ENCODE measurements at regions not wholly inside any gene's neighbourhood (a gene's known extent, or its start where the extent isn't known, plus 50 kb on each side); places are given as distances from the start of the nearest gene placed in this dataset.

- H3K4me3 ChIP-seq (ENCODE audit: low read length): no peak overlapping the region
- H3K27ac ChIP-seq (ENCODE audit: low read depth, low read length): no peak overlapping the region
- H3K27me3 ChIP-seq (ENCODE audit: insufficient read depth, low read length): no peaks in the 10 kb centered on the region
- WGBS: 94% methylated on average over 7 of the region's 7 CpGs
- H3K9ac ChIP-seq (ENCODE audit: low read depth, low read length): no peak overlapping the region
- H3K9me3 ChIP-seq (ENCODE audit: insufficient read depth, low read depth, low read length): no peaks in the 10 kb centered on the region
- H3K4me1 ChIP-seq (ENCODE audit: insufficient read depth, low read length): peaks cover 42% of the 10 kb centered on the region
- no peaks in the 10 kb centered on the region for H3K36me3 ChIP-seq (ENCODE audit: insufficient read depth, low read length)
Measured at GRCh38 chr1:221165839-221166500, 286.7 kb downstream of the HLX start.

DNA sequence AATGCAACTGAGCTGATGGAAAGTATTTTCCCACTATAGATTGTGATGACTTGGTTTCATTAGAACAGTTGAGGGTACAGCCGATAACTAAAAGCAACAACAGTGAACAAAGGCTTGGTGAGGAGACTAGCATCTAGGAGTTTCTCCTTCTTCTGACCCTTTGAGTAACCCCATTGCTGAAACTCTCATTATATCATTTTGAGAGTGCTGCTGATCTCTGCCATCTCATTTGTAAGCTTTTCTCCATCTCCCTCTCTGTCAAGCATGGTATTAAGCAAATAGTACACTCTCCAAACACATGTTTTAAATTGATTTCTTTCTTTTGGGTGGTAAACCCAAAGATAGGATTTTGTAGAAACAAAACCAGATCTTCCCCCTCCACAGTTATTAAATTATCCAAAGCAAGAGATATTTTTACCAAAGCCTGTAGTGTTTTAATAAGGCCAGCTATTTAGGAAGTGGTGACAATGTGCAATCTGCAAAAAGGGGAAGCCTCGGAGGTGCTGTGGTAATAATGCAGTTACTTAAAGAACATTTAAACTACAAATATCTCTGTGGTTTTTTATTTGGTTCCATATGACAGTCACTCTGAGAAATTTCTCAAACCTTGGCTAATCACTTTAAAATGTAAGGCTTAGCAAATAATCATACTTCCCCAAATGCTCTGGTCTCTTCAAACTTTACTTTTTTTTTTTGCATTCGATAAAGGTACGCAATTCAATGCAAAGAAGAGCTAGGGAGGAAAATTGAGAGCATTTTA, 287.5 kb downstream of the HLX start:
- no peak overlapping the region for H3K9ac ChIP-seq (ENCODE audit: low read depth, low read length)
- H3K27ac ChIP-seq (ENCODE audit: low read depth, low read length): no peak overlapping the region

GRCh38 chr1:221169447-221169889, 290.2 kb downstream of the HLX start:
- no peaks in the 10 kb centered on the region for H3K27me3 ChIP-seq (ENCODE audit: insufficient read depth, low read length)
- WGBS: 4% methylated on average over 2 of the region's 2 CpGs
- peaks cover 5% of the 10 kb centered on the region for H3K9me3 ChIP-seq (ENCODE audit: insufficient read depth, low read depth, low read length)
- peaks cover 20% of the 10 kb centered on the region for H3K4me1 ChIP-seq (ENCODE audit: insufficient read depth, low read length)
- H3K9ac ChIP-seq (ENCODE audit: low read depth, low read length): no peak overlapping the region
- no peaks in the 10 kb centered on the region for H3K36me3 ChIP-seq (ENCODE audit: insufficient read depth, low read length)
- no peak overlapping the region; the same call in 1 of the 2 replicates for H3K4me3 ChIP-seq (ENCODE audit: low read length)
- H3K27ac ChIP-seq (ENCODE audit: low read depth, low read length): peak overlapping the region; percentile 90

More for the DNA sequence above, 287.5 kb downstream of the HLX start:
- 95% methylated on average over 3 of the region's 4 CpGs for WGBS
- Histone ChIP-seq H3K4me1 (ENCODE audit: insufficient read depth, low read length) (peaks cover 37% of the 10 kb centered on the region), H3K27me3 (ENCODE audit: insufficient read depth, low read length) (no peaks in the 10 kb centered on the region), H3K4me3 (ENCODE audit: low read length) (no peak overlapping the region), H3K9me3 (ENCODE audit: insufficient read depth, low read depth, low read length) (peaks cover 5% of the 10 kb centered on the region; the same call in 1 of the 2 replicates), H3K36me3 (ENCODE audit: insufficient read depth, low read length) (no peaks in the 10 kb centered on the region)

- peak overlapping the region; percentile 78; the same call in 1 of the 2 replicates for H3K27ac ChIP-seq (ENCODE audit: low read depth, low read length)
- no peak overlapping the region for H3K9ac ChIP-seq (ENCODE audit: low read depth, low read length)
Measured at GRCh38 chr1:221170171-221170570, 290.9 kb downstream of the HLX start.

GRCh38 chr1:221171768-221172167, 292.5 kb downstream of the HLX start:
- no peak overlapping the region for H3K27ac ChIP-seq (ENCODE audit: low read depth, low read length)
- H3K4me1 ChIP-seq (ENCODE audit: insufficient read depth, low read length): peaks cover 20% of the 10 kb centered on the region
- H3K27me3 ChIP-seq (ENCODE audit: insufficient read depth, low read length): no peaks in the 10 kb centered on the region
- H3K9me3 ChIP-seq (ENCODE audit: insufficient read depth, low read depth, low read length): peaks cover 5% of the 10 kb centered on the region
- H3K36me3 ChIP-seq (ENCODE audit: insufficient read depth, low read length): no peaks in the 10 kb centered on the region
- no peak overlapping the region for H3K9ac ChIP-seq (ENCODE audit: low read depth, low read length)
- 95% methylated on average over 2 of the region's 2 CpGs for WGBS
- H3K4me3 ChIP-seq (ENCODE audit: low read length): no peak overlapping the region

More at GRCh38 chr1:221170171-221170570, 290.9 kb downstream of the HLX start:
- Histone ChIP-seq H3K36me3 (ENCODE audit: insufficient read depth, low read length) (no peaks in the 10 kb centered on the region), H3K9me3 (ENCODE audit: insufficient read depth, low read depth, low read length) (peaks cover 5% of the 10 kb centered on the region), H3K4me1 (ENCODE audit: insufficient read depth, low read length) (peaks cover 20% of the 10 kb centered on the region), H3K27me3 (ENCODE audit: insufficient read depth, low read length) (no peaks in the 10 kb centered on the region), H3K4me3 (ENCODE audit: low read length) (no peak overlapping the region)

DNA sequence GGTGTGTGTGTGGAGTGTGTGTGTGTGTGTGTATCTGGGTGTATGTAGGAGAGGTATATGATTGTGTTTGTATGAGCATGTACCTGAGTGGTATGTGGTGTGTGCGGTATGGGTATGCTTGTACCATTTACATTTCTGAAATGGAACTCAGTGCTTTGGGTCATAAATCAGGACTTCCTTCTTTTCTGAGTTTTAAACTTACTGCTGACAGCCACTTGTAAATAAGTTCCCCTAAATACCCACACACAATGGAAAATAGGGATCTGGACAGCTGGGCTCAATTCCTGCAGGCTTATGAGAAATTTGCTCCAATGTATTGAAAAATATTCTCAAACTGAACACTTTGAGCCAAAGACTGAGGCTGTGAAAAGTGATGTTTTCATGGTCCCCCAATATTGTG, 293.6 kb downstream of the HLX start:
- Histone ChIP-seq H3K36me3 (ENCODE audit: insufficient read depth, low read length) (no peaks in the 10 kb centered on the region), H3K27me3 (ENCODE audit: insufficient read depth, low read length) (no peaks in the 10 kb centered on the region), H3K4me1 (ENCODE audit: insufficient read depth, low read length) (peaks cover 20% of the 10 kb centered on the region), H3K9ac (ENCODE audit: low read depth, low read length) (no peak overlapping the region), H3K9me3 (ENCODE audit: insufficient read depth, low read depth, low read length) (peaks cover 5% of the 10 kb centered on the region), H3K27ac (ENCODE audit: low read depth, low read length) (no peak overlapping the region), H3K4me3 (ENCODE audit: low read length) (no peak overlapping the region)
- WGBS: 100% methylated on average over 1 of the region's 1 CpG

DNA sequence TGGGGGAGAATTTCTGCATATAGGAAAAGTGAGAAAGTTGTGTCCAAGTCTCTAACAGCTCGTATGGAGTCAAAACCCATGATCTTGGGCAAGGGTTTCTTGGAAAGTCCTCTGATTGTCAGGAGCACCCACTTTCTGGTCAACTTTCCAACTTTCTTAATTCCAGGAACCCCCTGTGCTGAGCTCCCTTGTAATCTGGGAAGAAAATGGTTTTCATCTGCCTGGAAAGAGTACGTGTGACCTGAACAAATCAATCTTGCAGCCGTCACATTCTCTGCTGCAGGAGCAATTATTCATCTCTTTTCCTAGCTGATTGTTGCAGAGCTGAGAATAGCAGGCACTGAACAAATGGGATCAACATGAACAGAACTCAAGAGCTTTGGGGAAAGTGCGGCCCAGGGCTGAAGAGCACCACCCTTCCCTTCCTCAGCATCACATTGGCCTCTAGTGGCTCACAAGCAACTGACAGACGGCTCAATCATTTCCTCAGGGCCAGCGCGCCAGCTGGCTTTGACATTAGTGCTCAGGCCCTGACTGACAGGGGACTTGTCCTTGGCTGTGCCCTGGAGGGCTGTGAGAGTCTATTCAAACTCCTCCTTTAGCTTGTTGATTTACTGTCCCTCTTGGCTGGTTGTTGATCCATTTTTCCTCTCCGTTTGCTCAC, 295.2 kb downstream of the HLX start:
- no peaks in the 10 kb centered on the region for H3K27me3 ChIP-seq (ENCODE audit: insufficient read depth, low read length)
- H3K9me3 ChIP-seq (ENCODE audit: insufficient read depth, low read depth, low read length): peaks cover 5% of the 10 kb centered on the region
- H3K4me1 ChIP-seq (ENCODE audit: insufficient read depth, low read length): peaks cover 10% of the 10 kb centered on the region
- H3K9ac ChIP-seq (ENCODE audit: low read depth, low read length): no peak overlapping the region
- no peak overlapping the region for H3K4me3 ChIP-seq (ENCODE audit: low read length)
- no peak overlapping the region for H3K27ac ChIP-seq (ENCODE audit: low read depth, low read length)
- 55% methylated on average over 8 of the region's 8 CpGs for WGBS
- H3K36me3 ChIP-seq (ENCODE audit: insufficient read depth, low read length): no peaks in the 10 kb centered on the region

- H3K36me3 ChIP-seq (ENCODE audit: insufficient read depth, low read length): no peaks in the 10 kb centered on the region
- 89% methylated on average over 2 of the region's 2 CpGs for WGBS
- peaks cover 2% of the 10 kb centered on the region; the same call in 1 of the 2 replicates for H3K4me1 ChIP-seq (ENCODE audit: insufficient read depth, low read length)
Measured at GRCh38 chr1:221175249-221175648, 296.0 kb downstream of the HLX start.

DNA sequence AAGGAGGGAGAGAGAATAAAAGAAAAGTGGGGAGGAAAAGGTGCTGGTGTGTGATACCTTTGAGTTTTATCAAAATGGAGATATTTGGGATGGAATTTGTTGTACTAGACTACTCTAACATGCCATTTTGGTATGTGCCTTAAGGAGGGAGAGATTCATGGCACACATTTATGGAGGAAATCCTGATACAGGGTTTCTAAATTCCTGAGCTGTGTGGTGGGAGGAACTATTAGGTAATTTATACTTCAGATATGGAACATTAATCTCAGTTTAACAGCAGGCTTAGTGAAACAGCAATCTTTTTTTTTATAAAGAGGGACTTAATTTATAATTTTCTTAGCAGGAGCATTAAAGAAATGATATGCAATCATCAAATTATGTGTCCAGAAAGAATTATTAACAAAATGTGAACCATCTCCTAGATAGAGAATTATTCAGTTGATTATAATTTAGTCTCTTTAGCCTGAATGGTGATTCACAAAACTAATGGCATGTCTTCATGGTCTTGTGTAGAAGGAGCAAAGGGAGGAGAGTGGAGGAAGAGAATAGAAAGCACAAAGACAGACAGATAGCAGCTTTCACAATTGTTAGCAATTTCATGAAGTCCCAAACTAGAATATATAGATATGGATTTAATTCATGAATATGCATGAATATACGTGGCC, 301.6 kb downstream of the HLX start:
- Histone ChIP-seq H3K4me1 (ENCODE audit: insufficient read depth, low read length) (no peaks in the 10 kb centered on the region), H3K4me3 (ENCODE audit: low read length) (no peak overlapping the region), H3K9ac (ENCODE audit: low read depth, low read length) (no peak overlapping the region), H3K27me3 (ENCODE audit: insufficient read depth, low read length) (no peaks in the 10 kb centered on the region), H3K9me3 (ENCODE audit: insufficient read depth, low read depth, low read length) (no peaks in the 10 kb centered on the region), H3K27ac (ENCODE audit: low read depth, low read length) (no peak overlapping the region), H3K36me3 (ENCODE audit: insufficient read depth, low read length) (no peaks in the 10 kb centered on the region)
- 95% methylated on average over 1 of the region's 1 CpG for WGBS

More at GRCh38 chr1:221175249-221175648, 296.0 kb downstream of the HLX start:
- Histone ChIP-seq H3K9ac (ENCODE audit: low read depth, low read length) (no peak overlapping the region), H3K4me3 (ENCODE audit: low read length) (no peak overlapping the region), H3K9me3 (ENCODE audit: insufficient read depth, low read depth, low read length) (peaks cover 5% of the 10 kb centered on the region), H3K27me3 (ENCODE audit: insufficient read depth, low read length) (no peaks in the 10 kb centered on the region), H3K27ac (ENCODE audit: low read depth, low read length) (no peak overlapping the region)

DNA sequence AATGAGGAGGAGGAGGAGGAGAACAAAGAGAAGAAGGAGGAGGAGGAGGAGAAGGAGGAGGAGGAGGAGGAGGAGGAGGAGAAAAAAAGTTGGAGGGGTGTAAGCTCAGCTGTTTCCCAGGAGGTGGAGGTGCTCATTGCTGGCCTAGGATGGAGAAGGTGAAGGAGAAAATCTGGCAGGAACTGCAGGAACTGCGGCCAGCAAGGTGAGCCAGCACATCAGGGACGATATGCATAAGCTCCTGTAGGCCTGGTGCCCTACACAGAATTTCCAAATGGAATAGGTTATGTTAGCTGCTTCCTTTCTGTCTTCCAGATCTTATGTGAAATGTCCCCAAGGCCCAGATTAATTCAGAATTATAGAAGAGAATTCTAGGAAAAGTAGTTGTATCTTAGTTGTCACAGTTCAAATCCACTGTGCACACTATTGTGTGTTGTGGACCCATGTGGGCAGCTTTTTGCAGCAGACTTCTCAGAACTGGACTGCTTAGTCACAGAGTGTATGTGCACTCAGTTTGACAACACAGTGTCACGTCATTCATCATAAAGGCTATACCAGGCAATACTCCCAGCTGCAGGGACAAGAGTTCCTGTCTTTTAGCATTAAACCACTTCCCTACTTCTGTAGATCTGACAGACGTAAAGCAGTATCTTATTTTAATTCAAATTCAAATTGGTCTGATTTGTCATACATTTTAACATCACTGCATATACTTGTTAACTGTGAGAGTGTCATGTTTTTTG, 303.7 kb downstream of the HLX start:
- no peak overlapping the region for H3K4me3 ChIP-seq (ENCODE audit: low read length)
- H3K9ac ChIP-seq (ENCODE audit: low read depth, low read length): no peak overlapping the region
- no peaks in the 10 kb centered on the region for H3K9me3 ChIP-seq (ENCODE audit: insufficient read depth, low read depth, low read length)
- H3K36me3 ChIP-seq (ENCODE audit: insufficient read depth, low read length): no peaks in the 10 kb centered on the region
- WGBS: 93% methylated on average over 4 of the region's 4 CpGs
- no peaks in the 10 kb centered on the region for H3K4me1 ChIP-seq (ENCODE audit: insufficient read depth, low read length)
- no peaks in the 10 kb centered on the region for H3K27me3 ChIP-seq (ENCODE audit: insufficient read depth, low read length)
- no peak overlapping the region for H3K27ac ChIP-seq (ENCODE audit: low read depth, low read length)

Measured in HUES64 (cell line).